ENCODE measurements at regions not wholly inside any gene's neighbourhood (a gene's known extent, or its start where the extent isn't known, plus 50 kb on each side); places are given as distances from the start of the nearest gene placed in this dataset.

DNA sequence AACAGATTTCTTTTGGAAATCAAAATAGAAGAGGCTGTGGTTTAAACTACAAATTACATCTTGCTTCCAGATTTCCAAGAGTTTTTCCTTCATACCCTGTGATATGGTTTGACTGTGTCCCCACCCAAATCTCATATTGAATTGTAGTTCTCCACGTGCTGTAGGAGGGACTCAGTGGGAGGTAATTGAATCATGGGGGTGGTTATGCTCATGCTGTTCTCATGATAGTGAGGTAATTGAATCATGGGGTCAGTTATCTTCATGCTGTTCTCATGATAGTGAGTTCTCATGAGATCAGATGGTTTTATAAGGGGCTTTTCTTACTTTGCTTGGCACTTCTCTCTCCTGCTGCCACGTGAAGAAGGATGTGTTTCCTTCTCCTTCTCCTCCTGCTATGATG lies 687.0 kb upstream of the ZNF608 start:
- Histone ChIP-seq H3K27me3 (no peaks in the 10 kb centered on the region), H3K4me3 (no peak overlapping the region)

DNA sequence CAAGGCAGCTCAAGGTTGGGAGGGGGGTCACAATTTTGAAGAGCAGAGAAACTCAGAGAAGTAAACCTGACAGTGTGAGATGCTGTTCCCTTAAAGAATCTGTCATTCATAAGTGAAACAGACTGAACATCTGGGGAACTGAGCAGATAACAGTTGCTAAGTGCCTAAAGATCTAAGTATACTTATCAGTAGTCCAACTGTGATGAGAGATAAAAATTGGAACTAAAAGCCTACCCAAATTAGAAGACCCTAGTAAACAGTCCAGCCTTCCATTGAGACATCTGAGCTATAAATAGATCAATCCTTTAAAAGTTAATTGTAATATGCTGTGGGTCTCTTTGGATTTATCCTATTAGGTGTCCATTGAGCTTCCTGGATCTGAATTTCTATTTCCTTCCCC lies 692.8 kb upstream of the ZNF608 start:
- peaks cover 0 to 28% (median 0%) of the 10 kb centered on the region in 4 donors for H3K9me3 ChIP-seq
- DNase-seq (ENCODE audit: low spot score in 2 of 2) = no peak
- no peak overlapping the region for H3K27ac ChIP-seq
- no peak overlapping the region for H3K4me3 ChIP-seq
- no peaks in the 10 kb centered on the region for H3K27me3 ChIP-seq
- no peaks in the 10 kb centered on the region for H3K36me3 ChIP-seq
- no peaks in the 10 kb centered on the region for H3K4me1 ChIP-seq
- TF ChIP-seq, protein P1, sequence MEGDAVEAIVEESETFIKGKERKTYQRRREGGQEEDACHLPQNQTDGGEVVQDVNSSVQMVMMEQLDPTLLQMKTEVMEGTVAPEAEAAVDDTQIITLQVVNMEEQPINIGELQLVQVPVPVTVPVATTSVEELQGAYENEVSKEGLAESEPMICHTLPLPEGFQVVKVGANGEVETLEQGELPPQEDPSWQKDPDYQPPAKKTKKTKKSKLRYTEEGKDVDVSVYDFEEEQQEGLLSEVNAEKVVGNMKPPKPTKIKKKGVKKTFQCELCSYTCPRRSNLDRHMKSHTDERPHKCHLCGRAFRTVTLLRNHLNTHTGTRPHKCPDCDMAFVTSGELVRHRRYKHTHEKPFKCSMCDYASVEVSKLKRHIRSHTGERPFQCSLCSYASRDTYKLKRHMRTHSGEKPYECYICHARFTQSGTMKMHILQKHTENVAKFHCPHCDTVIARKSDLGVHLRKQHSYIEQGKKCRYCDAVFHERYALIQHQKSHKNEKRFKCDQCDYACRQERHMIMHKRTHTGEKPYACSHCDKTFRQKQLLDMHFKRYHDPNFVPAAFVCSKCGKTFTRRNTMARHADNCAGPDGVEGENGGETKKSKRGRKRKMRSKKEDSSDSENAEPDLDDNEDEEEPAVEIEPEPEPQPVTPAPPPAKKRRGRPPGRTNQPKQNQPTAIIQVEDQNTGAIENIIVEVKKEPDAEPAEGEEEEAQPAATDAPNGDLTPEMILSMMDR (IDR thresholded peaks at IDR 0.05) = no peak
- TF ChIP-seq POLR2A (IDR thresholded peaks at IDR 0.05) = no peak
- TF ChIP-seq EP300 (IDR thresholded peaks at IDR 0.05) = no peak

More for the DNA sequence above, 687.0 kb upstream of the ZNF608 start:
- TF ChIP-seq EP300 (IDR thresholded peaks at IDR 0.05) = no peak
- TF ChIP-seq, protein P1 (IDR thresholded peaks at IDR 0.05) = no peak
- no peak for TF ChIP-seq POLR2A (IDR thresholded peaks at IDR 0.05)
- no peaks in the 10 kb centered on the region for H3K36me3 ChIP-seq
- H3K4me1 ChIP-seq = no peaks in the 10 kb centered on the region
- DNase-seq (ENCODE audit: low spot score in 2 of 2) = no peak
- peaks cover 0 to 5% (median 0%) of the 10 kb centered on the region in 4 donors for H3K9me3 ChIP-seq
- no peak overlapping the region for H3K27ac ChIP-seq
- WGBS, 2 donors = 63 to 64% methylated on average over 2 of the region's 2 CpGs

DNA sequence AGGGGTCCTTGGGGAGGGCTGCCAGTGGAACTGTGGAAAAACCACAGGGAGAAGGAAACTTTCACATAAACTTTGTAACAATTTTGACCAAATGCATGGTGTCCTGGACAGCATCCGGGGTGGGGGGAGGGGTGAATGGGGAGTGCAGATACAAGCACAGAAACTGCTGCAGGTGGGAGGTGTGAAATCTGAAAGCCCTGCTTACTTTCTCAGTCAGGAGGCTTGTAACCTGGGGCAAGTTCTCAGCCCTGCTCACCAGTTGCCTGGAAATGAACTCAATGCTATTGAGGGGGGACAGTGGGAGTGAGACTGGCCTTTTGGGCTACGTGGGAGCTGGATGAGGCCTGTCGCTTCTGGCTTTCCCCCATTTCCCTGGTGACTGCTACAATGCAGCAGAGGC lies 694.5 kb upstream of the ZNF608 start:
- no peaks in the 10 kb centered on the region for H3K4me1 ChIP-seq
- H3K9me3 ChIP-seq = peaks cover 0 to 42% (median 0%) of the 10 kb centered on the region in 4 donors
- 85 to 92% methylated on average over 3 of the region's 3 CpGs for WGBS, 2 donors
- H3K27ac ChIP-seq = no peak overlapping the region
- TF ChIP-seq POLR2A (IDR thresholded peaks at IDR 0.05) (no peak), EP300 (IDR thresholded peaks at IDR 0.05) (no peak)
- TF ChIP-seq, protein P1 (IDR thresholded peaks at IDR 0.05) = no peak
- no peaks in the 10 kb centered on the region for H3K36me3 ChIP-seq
- no peak overlapping the region for H3K4me3 ChIP-seq
- H3K27me3 ChIP-seq = no peaks in the 10 kb centered on the region
- no peak for DNase-seq (ENCODE audit: low spot score in 2 of 2)

DNA sequence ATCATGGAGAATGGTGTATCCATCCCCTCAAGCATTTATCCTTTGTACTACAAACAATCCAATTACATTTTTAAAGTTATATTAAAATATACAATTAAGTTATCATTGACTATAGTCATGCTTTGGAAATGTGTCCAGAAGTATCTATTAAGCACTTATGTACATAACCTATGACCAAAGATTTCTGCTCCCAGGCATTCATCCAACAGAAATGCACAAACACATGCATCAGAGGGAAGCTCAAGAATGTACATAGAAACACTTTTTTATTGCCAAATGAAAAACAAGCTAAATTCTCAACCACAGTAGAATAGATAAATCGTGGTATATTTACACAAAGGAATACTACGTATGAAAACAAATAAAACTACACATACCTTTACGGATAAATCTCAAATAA lies 700.5 kb upstream of the ZNF608 start:
- TF ChIP-seq, protein P1 (IDR thresholded peaks at IDR 0.05) = no peak
- no peak for TF ChIP-seq POLR2A (IDR thresholded peaks at IDR 0.05)
- TF ChIP-seq EP300 (IDR thresholded peaks at IDR 0.05) = no peak
- 52 to 67% methylated on average over 3 of the region's 3 CpGs for WGBS, 2 donors
- Histone ChIP-seq H3K4me3 (no peak overlapping the region), H3K9me3 (peaks cover 0 to 23% (median 0%) of the 10 kb centered on the region in 4 donors), H3K27ac (no peak overlapping the region), H3K4me1 (no peaks in the 10 kb centered on the region), H3K27me3 (no peaks in the 10 kb centered on the region), H3K36me3 (no peaks in the 10 kb centered on the region)
- DNase-seq (ENCODE audit: low spot score in 2 of 2) = no peak

DNA sequence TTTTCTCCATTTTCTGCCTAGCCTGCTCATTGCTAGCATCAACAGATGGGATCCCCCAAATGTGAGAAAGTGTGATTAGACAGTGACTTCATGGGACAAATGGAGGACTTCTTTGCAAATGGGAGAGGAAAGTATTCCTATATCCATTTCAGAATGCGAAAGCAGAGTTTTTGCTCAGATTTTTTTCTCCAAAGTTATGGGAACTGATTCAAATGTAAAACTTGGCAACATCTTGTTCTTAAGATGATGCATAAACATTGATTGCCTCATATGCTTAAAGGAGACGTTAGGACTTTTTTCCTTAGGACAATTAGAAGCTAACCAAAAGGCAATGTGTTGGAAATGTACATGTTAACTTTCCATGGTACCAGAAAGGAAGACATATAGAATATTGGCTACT lies 704.3 kb upstream of the ZNF608 start:
- Histone ChIP-seq H3K36me3 (no peaks in the 10 kb centered on the region), H3K9me3 (no peaks in the 10 kb centered on the region), H3K4me3 (no peak overlapping the region), H3K27me3 (no peaks in the 10 kb centered on the region), H3K27ac (no peak overlapping the region), H3K4me1 (no peaks in the 10 kb centered on the region)
- no peak for DNase-seq (ENCODE audit: low spot score in 2 of 2)
- 67 to 79% methylated on average over 2 of the region's 2 CpGs for WGBS, 2 donors
- TF ChIP-seq POLR2A (IDR thresholded peaks at IDR 0.05) (no peak), EP300 (IDR thresholded peaks at IDR 0.05) (no peak)
- TF ChIP-seq, protein P1 (IDR thresholded peaks at IDR 0.05) = no peak

Data from tibial nerve (tissue), 4 donors.